GM18870 (cell line): ENCODE measurements at regions not wholly inside any gene's neighbourhood (a gene's known extent, or its start where the extent isn't known, plus 50 kb on each side); places are given as distances from the start of the nearest gene placed in this dataset.

Source experiments
- ATAC-seq: cut with Tn5 transposase; IDR thresholded peaks from one replicate; pipeline ENCODE4 v1.9.1; 2021; ENCODE audit warnings: moderate library complexity; ENCODE audit not compliant: unreplicated experiment

DNA sequence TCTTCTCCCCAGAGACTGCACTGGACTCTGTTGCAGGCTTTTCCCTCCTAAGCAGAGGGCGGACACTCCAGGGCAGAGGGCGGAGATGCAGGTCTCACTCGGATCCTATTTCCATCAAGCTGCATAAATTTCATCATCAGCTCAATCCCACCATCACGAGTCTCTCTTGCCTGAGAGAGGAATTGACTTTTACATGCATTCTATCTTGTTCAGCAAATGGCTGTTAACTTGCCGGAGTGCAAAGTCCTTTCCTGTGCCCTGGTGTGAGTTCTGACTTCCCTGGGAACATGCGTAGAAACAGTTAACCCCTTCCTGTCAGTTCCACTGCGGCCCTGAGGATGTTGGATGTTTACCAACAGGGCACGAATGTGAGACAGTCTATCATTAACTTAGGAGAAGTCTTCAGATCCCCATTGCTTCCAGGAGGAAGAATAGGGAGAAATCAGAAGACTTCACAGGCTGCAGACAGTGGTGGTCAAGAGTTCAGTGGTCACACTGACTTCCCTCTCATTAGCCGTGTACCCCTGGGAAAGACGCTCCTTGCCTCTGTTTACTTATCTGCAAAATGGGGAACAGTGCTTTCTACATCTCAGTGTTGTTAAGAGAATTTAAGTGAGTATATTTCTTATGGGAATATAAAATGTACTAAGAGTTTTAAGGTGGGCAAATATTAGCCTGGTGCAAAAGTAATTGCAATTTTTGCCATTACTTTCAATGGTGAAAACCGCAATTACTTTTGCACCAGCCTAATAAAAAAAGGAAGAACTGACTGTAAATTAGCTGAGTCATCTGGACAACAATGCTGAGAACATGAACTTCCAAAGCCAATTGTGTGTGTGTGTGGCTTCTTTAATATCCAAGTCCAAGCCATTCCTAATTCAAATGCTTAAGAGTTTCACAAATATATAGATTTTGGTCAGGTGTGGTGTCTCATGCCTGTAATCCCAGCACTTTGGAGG is 248.0 kb downstream of the DRD1 start:
- no peak for ATAC-seq

DNA sequence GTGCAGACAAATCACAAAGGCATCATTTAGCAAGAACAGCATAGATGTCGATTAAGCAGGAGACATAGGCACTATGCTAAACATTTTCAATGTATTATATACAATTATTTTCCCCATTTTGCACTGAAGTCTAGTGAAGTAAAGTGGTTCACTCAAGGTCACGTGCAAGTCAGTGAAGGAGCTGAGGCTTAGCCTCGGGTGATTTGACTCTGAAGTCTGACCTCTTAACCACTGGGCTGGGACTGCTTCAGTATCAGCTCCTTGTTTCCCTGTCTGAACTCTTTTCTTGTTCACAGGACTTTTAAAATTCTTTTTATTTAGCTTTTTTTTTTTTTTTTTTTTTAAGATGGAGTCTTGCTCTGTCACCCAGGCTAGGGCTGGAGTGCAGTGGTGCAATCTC is 262.7 kb downstream of the DRD1 start:
- ATAC-seq = no peak

DNA sequence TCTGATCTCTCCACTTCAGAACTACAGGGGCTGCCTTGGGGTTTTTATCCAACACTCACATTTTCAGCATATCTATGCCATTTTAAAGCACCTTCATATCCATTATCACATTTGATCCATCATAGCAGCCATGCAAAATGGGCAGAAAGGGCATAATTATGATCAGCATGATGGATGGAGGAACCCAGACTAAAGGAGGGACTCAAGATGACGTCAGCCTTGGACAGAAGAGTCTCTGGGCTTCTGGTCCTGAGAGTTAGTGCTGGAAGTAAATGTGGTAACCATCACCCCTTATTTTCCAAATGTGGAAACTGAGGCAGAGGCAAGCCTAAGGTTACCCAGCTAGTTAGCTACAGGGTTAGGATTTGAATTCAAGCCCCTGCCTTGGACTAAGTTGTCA is 273.1 kb downstream of the DRD1 start:
- no peak for ATAC-seq

DNA sequence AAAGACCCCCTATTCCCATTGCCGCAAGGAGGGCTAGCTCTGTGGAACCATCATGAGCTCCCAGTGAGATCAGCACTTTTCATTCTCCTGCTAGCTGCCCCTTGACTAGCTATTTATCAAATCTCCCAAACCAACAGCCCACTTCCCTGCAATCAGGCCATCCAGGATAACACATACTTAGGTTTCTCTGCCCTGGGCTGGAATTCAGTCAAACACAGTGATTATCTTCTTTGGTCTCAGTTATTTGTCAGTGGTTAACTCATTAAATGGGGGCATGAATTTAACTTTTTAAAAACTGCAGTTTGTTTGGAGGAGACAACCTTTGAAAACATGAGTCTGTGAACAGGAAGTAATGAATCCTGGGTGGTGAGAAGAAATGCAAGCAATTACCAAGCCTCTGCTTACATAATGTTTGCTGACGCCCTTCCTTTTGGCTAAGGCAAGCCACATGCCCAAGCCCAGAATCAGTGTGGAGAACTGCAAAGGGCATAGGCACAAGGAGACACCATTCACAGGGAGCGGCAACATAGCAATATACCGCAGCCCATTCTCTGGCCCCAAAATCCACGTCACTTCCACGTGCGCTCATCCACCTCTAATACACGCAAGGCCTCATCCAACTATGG is 275.0 kb downstream of the DRD1 start:
- ATAC-seq = no peak

DNA sequence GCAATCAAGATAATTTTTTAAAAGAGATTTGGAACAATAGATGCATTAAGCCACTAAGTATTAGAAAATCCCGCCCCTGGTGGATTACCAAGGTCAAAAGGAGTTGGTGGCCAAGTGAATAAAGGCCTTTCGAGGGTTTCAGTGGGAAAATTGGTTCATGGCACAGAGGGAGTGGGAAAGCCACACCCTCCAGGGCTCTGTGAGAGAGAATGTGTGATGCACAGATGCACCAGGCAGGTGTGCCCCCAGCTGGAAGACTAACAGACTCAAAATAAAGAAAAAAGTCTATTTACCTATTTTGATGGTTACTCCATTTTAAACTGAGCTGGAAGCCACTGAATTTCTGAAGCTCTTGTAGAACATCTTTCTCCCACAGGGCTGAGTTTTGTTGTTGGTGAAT is 278.0 kb downstream of the DRD1 start:
- no peak for ATAC-seq

DNA sequence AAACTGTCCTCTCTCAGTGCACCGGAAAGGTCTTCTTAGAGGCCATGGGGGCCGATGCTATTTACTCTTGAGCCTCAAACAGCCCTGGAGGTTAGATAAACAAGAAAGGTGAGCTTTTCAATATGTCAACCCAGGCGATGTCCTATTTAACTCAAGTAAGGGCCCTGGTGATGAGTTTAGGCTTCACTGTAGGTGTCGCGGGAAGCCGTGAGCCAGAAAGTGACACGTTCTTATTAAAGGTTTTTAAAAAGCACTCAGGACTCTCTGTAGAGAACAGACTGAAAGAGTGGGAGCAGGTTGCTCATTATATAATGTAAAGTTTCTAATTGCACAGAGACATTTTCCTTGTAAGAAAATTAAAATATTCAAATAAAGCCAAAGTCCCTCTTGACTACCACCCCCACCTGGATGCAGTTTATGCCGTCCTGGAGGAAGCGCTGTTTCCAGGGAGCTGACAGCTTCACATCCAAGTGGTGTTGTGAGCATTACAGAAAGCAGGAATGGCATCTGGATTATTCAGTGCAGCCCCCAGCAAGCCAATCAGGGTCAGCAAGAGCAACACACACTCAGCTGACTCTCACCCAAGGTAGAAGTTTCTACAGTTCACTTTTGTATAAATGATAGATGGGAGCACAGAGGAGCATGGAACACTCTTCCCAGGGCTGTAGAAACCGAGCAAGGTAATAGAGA is 280.3 kb downstream of the DRD1 start:
- no peak for ATAC-seq

DNA sequence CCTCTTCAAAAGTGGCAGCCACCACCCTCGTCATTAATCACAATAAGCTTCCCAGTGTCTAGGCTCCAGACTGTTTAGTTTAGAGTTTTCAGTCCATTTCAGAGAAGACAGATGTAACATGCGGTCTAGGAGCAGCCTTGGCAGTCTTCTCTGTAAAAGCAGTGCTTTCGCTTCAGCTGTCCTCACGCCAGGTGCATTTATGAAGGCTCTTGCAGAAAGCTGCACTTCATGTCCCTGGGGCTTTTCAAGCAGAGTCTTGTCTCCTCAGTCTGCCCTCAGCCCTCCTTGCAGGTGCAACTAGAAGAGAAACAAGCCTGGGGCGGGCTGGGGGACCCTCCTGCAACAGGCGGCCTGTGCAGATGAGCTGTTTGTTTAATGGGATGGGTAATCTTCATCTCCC is 281.9 kb downstream of the DRD1 start:
- ATAC-seq = no peak

DNA sequence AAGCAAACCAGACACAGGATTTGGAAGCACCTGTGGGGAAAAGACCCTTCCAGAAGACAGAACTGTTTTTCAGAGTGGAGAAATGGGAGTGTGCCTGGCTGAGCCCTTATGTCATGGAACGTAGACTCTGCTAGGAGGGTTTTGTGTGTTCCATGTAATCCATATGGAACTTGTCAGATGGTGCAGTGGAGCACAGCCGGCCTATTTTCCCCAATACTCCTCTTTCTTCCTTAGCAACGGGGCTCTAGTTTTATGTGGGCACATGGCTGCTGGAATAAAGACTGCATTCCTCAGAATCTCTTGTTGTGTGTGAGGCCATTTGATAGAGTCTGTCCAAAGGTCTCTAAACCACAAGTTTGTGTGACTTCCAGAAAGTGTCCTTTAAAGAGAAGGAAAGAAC is 284.0 kb downstream of the DRD1 start:
- ATAC-seq = no peak

DNA sequence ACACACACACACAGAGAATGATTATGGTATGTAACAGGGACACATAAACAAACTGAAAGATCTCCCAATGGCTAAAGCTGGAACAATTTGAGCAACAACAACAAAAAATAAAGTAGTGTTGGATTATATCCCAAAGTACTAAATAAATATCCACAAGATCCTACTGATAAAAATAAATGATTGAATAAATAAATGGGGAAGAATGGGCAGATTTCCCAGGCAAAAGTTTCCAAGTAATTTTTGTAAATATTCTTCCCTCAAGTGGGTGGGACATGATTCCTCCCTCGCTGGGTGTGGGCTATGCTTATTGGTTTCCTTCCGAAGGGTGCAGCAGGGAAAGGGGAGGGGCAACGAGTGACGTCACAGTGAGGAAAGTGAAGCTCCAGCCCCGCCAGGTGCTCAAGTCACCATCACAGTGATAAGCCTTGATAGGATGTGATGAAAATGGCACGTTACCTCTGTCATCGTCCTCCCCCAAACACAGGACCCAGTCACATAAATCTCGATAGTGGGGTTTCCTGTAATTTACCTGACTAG is 295.3 kb downstream of the DRD1 start:
- ATAC-seq = no peak

DNA sequence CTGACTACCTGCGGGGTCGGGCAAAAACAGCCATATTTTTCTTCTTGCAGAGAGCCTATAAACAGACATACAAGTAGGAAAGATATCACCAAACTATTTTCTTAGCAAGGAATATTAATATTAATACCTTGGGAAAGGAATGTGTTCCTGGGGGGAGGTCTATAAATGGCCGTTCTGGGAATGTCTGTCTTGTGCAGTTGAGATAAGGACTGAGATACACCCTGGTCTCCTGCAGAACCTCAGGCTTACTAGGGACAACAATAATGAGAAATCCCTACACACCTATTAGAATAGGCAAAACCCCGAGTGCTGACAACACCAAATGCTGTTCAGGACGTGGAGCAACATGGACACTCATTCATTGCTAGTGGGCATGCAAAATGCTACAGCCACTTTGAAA is 297.2 kb downstream of the DRD1 start:
- ATAC-seq = no peak

DNA sequence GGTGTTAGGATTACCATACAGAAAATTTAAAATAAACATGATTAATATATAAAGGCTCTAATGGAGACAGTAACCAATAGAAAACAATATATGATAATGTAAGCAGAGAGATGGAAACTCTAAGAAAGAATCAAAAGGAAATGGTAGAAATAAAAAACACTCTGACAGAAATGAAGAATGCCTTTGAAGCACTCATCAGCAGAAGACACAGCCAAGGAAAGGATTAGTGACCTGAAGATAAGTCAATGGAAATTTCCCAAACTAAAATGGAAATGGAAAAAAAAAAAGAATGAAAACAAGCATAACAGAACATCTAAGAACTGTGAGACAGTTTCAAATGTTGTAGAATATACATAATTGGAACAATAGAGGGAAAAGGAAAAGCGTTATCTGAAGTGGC is 302.6 kb downstream of the DRD1 start:
- ATAC-seq = no peak

DNA sequence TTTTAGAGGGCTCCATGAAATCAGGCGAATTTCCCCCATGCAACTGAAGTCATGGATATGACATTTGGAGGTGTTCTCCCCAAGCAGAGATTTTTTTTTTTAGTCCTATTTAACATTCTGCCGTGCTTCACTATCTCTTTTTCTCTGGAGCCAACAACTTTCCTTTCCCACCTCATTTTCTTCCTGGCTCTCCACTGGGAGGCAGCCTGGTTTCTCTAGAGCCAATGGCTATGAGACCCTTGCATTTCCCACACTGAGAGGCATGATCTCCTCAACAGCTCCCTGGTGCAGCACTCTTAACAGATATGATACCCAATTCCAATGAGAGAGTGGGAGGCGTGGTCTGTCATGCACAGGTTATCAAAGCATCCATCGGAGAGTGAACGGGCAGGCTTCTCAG is 310.8 kb downstream of the DRD1 start:
- ATAC-seq = no peak

DNA sequence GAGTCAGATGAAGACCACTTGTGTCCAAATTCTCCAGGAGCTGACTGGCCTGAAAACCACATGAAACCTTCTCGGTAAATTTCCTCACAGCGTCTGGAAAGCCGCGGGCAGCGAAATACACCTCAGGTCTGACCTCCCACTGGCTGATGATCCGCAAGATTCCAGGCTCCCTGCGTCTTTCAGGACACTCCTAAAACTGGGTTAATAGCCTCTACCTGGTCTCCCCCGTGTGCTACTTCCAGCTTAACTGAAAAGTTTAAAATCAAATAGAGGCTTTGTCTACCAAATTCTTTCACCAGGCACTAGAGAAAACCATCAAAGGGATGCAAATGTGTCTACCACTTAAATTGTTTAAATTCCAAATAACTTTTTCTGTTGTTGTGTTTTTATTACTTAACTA is 312.6 kb downstream of the DRD1 start:
- ATAC-seq = no peak

DNA sequence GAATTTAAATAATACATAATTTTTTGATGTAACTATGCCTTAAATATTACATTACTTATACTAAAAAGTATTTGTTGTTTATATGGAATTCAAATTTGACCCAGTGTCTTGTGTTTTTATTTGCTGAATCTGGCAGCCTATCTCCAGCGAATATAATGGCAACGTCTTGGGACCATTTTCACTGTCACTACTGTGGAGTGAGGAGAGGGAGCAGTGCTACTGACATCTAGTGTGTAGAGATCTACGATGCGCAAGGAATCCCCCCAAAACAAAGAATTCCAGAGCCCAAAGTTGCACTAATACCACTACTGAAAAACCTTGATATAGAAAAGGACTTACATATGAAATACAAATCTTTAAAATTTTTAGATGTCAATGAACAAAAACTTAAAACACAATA is 314.4 kb downstream of the DRD1 start:
- no peak for ATAC-seq

DNA sequence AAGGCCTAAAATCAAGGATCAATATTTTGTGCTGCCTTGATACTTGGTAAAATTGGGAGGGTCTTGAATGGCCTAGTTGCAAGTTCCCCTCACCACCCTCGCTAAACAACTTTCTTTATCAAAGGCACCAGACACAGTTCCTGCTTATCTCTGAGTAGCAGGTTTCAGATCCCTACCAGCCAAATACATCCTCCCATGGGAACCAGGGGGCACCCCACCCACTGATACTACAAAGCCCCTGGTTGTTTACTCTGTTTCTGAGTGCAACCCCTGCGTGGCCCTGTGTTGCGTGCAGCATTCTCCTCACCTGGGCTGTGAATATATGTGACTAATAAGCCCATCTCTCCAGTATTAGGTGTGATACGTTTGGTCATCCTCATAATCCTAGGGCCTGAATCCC is 314.9 kb downstream of the DRD1 start:
- ATAC-seq = no peak

DNA sequence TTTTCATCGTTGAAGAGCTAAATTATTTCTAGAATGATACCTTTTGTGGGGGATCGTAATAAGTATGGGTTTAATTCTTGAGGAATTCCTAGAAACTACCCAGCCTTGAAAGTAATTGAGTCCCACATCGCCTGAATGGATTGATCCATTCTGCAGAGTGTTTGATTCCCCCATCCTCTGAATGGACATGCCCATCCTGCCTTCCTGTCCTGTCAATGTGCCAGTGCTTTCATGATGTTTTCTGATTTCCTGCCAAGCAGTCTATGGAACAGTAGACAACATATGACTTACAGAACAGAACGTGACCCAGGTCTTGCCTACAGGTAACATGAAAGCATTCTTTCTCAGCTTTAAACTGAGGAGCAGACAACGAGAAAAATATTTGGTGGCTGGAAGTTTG is 319.2 kb downstream of the DRD1 start:
- ATAC-seq = no peak

DNA sequence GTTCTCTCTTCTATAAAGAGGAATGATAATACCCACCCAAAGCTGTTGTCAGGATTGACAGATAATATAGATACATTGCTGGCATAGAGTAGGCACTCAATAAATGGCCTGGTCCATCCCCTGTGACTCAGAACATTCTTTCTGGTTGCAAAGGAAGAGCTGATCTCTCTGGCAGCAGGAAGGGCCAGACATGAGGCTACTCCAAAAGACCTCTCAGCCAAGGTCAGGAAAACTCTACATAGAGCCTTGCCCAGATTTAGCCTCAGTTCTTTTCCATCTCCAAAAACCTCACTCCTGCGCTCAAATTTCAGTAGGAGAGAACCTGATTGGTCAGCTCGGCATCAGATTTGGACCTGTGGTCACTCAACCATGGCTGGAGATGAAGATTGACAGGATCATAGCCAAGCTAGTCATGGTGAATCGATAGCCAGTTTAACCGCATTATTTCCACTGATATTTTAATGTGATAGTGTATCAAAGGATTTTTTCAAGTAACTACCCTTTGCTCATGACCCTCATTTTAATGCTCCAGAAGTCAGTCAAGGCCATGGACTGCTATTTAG is 319.6 kb downstream of the DRD1 start:
- ATAC-seq = no peak

DNA sequence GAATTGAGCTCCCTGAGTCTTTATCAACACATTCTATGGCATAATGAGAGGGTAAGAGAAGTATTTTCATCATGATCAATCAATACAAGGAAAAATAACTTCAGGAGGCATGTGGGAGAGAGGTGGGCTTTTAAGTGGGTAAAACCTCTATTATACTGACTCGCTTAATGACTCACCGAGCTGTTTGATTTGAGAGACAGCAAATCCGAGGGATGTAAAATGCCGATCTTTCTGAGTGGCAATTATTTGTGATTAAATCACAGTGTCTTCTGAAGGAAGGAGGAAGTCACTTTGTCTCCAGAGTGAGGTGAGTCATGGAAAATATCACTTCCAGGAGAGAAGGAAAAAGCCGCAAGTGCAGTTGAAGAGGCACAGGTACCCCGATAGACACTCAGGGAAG is 320.4 kb downstream of the DRD1 start:
- ATAC-seq = no peak

DNA sequence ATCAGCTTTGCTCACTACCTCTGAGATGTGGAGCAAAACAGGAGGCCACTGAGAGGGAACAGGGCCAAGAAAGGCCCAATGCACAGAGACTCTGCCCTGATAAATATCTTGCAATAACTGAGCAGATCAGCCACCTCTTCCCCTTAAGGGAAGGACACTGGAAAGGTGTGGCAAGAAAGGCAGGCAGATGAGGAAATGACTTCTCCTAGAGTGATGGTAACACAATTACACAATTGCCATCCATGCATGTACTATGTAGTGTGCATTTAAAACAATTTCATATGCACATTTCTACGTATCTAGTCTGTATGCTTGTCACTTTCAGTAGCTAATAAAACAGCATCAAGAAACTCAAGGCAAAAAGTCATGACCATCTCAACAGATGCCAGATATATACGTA is 322.5 kb downstream of the DRD1 start:
- no peak for ATAC-seq

DNA sequence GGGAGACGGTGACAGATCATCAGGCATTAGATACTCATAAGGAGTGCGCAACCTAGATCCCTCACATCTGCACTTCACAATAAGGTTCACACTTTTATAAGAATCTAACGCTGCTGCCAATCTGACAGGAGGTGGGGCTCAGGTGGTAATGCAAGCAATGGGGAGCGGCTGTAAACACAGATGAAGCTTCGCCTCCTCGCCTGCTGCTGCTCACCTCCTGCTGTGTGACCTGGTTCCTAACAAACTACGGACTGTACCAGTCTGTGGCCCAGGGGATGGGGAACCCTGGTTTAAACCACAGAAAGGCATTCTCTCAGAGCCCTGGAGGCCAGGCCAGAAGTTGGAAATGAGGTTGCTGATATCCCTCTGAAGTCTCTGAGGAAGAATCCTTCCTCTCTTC is 323.6 kb downstream of the DRD1 start:
- no peak for ATAC-seq

DNA sequence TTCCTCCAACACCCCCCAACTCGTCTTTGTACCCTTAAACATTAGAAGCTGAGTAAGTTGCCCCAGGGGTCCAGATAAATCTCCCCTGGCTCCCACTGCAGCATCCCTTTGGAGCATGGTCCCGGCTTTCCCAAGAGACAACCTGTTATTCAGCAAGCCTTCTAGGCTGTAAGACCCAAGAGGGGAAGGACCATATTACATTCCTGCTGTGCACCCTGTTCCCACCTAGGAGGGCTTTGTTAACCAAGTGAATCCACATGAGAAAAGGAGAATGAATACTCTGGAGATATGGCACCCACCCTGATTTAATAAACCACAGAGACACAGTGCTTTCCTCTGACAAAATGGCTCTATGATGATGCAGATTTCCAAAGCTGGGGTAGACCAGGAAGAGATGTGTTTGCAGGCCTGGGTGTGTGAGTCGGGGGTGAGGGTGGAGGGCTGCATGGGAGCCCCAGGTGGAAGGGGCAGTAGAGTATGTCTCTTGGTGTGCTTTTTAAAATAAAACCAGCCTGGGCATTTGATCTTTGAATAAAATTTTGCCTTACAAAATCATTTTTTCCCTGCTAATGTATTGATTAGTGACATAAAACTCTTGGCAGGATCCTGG is 325.2 kb downstream of the DRD1 start:
- ATAC-seq = no peak
